DOHH2 (cell line): ENCODE measurements at regions not wholly inside any gene's neighbourhood (a gene's known extent, or its start where the extent isn't known, plus 50 kb on each side); places are given as distances from the start of the nearest gene placed in this dataset.

Source experiments
- H3F3A ChIP-seq: fragments of 200-600 bp; sonication (generic), shearing (Covaris generic); 2 replicates; pipeline ENCODE4 v1.6.0; 2016; ENCODE audit warnings: antibody characterized with exemption, mild to moderate bottlenecking; ENCODE audit not compliant: control insufficient read depth, insufficient read depth
- H3K27ac ChIP-seq: fragments of 200-600 bp; sonication (generic); 2 replicates; pipeline ENCODE4 v1.5.1; 2014; ENCODE audit warnings: low read depth, mild to moderate bottlenecking, low read length, moderate library complexity
- H3K27me3 ChIP-seq: fragments of 200-600 bp; sonication (generic); 2 replicates; pipeline ENCODE4 v1.6.1; 2014; ENCODE audit warnings: mild to moderate bottlenecking, low read length, mixed read lengths; ENCODE audit not compliant: control insufficient read depth
- H3K36me3 ChIP-seq: fragments of 200-600 bp; sonication (generic); 2 replicates; pipeline ENCODE4 v1.6.1; 2014; ENCODE audit warnings: mild to moderate bottlenecking, low read length, moderate library complexity, mixed read lengths; ENCODE audit not compliant: control insufficient read depth
- H3K4me1 ChIP-seq: fragments of 200-600 bp; sonication (generic); 2 replicates; pipeline ENCODE4 v1.6.1; 2014; ENCODE audit warnings: mild to moderate bottlenecking, low read length, mixed read lengths; ENCODE audit not compliant: control insufficient read depth
- H3K4me2 ChIP-seq: fragments of 200-600 bp; sonication (generic); 2 replicates; pipeline ENCODE4 v1.6.0; 2014; ENCODE audit warnings: mild to moderate bottlenecking, low read length, moderate library complexity
- H3K4me3 ChIP-seq: fragments of 200-600 bp; sonication (generic); 2 replicates; pipeline ENCODE4 v1.5.1; 2014; ENCODE audit warnings: mild to moderate bottlenecking, low read length, mixed read lengths
- H3K79me2 ChIP-seq: fragments of 200-600 bp; sonication (generic); 2 replicates; pipeline ENCODE4 v1.6.1; 2014; ENCODE audit warnings: mild to moderate bottlenecking, low read length, mixed read lengths; ENCODE audit not compliant: control insufficient read depth
- H3K9me2 ChIP-seq: fragments of 200-600 bp; sonication (generic); replicated peaks from 2 replicates; pipeline ENCODE4 v1.6.1; 2014; ENCODE audit warnings: mild to moderate bottlenecking, low read length, mixed read lengths; ENCODE audit not compliant: control insufficient read depth
- H3K9me3 ChIP-seq: fragments of 200-600 bp; sonication (generic); 2 replicates; pipeline ENCODE4 v1.6.1; 2014; ENCODE audit warnings: antibody characterized with exemption, low read length, mixed read lengths; ENCODE audit not compliant: control insufficient read depth, insufficient read depth
- H4K20me1 ChIP-seq: fragments of 200-600 bp; sonication (generic); 2 replicates; pipeline ENCODE4 v1.6.0; 2014; ENCODE audit warnings: low read depth, mild to moderate bottlenecking, antibody characterized with exemption, low read length, moderate library complexity; ENCODE audit not compliant: control insufficient read depth, insufficient read depth
- EZH2phosphoT487 ChIP-seq: fragments of 200-600 bp; sonication (generic); IDR thresholded peaks from 2 replicates; pipeline ENCODE4 v1.6.1; 2017; ENCODE audit warnings: borderline replicate concordance, mild to moderate bottlenecking, antibody characterized with exemption, low read length, moderate library complexity, mixed read lengths
- TF ChIP-seq, protein P1 (sequence below): fragments of 200-600 bp; sonication (generic); IDR thresholded peaks from one replicate; pipeline ENCODE4 v1.5.1; 2014; ENCODE audit warnings: antibody characterized with exemption, mild to moderate bottlenecking, low read depth, low read length; ENCODE audit not compliant: poor library complexity, severe bottlenecking

DNA sequence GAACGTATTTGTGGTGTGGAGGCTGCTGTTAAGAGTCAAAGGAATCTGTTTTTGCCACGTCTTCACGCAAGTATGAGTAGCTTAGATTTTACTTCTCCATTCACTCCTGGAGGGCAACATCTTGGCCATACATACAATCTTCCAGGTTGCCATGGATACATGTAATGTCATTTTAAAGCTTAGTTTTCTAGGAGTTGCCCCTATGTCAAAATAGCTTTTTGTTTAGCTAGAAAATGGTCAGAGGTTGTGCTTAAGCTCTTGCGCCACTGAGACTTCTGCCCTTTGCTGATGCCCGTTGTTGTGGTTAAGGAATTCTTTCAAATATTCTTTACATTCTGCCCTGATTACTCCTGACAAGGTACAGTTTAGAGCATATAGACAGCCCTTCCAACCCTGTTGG lies 245.4 kb upstream of the TFPI start:
- TF ChIP-seq, protein P1, sequence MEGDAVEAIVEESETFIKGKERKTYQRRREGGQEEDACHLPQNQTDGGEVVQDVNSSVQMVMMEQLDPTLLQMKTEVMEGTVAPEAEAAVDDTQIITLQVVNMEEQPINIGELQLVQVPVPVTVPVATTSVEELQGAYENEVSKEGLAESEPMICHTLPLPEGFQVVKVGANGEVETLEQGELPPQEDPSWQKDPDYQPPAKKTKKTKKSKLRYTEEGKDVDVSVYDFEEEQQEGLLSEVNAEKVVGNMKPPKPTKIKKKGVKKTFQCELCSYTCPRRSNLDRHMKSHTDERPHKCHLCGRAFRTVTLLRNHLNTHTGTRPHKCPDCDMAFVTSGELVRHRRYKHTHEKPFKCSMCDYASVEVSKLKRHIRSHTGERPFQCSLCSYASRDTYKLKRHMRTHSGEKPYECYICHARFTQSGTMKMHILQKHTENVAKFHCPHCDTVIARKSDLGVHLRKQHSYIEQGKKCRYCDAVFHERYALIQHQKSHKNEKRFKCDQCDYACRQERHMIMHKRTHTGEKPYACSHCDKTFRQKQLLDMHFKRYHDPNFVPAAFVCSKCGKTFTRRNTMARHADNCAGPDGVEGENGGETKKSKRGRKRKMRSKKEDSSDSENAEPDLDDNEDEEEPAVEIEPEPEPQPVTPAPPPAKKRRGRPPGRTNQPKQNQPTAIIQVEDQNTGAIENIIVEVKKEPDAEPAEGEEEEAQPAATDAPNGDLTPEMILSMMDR, result no peak
- TF ChIP-seq EZH2phosphoT487, result no peak
- Histone ChIP-seq H4K20me1 (no peaks in the 10 kb centered on the region), H3K4me3 (no peak overlapping the region), H3K9me2 (no peaks in the 10 kb centered on the region), H3K4me2 (no peak overlapping the region), H3K9me3 (no peaks in the 10 kb centered on the region), H3F3A (no peaks in the 10 kb centered on the region), H3K27ac (no peak overlapping the region), H3K36me3 (no peaks in the 10 kb centered on the region), H3K4me1 (no peaks in the 10 kb centered on the region), H3K27me3 (no peaks in the 10 kb centered on the region), H3K79me2 (no peaks in the 10 kb centered on the region)

DNA sequence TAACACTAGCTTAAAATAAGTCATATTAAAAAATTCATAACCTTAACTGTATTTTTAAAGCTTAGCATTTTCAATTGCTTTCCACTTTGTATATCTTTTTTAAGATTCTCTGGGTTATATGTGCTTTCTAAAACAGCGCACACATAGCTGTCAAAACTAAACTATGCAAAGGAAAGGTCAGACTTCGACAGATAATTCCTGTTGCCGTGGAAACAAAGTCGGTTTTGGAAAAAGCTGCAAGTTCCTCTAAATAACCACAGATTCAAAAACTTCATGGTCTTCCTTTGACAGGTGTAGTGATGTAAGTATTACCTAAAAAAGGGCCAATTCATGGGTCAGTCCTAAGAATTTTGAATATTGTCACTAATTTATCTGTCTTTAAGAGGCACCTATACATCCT lies 249.6 kb upstream of the TFPI start:
- Histone ChIP-seq H3K4me3 (no peak overlapping the region), H3K79me2 (no peaks in the 10 kb centered on the region), H3K4me1 (no peaks in the 10 kb centered on the region), H3K9me2 (no peaks in the 10 kb centered on the region), H3K4me2 (no peak overlapping the region), H3F3A (no peaks in the 10 kb centered on the region), H3K9me3 (no peaks in the 10 kb centered on the region), H4K20me1 (no peaks in the 10 kb centered on the region), H3K27ac (no peak overlapping the region), H3K36me3 (no peaks in the 10 kb centered on the region), H3K27me3 (no peaks in the 10 kb centered on the region)
- TF ChIP-seq EZH2phosphoT487, result no peak
- TF ChIP-seq, protein P1, result no peak

DNA sequence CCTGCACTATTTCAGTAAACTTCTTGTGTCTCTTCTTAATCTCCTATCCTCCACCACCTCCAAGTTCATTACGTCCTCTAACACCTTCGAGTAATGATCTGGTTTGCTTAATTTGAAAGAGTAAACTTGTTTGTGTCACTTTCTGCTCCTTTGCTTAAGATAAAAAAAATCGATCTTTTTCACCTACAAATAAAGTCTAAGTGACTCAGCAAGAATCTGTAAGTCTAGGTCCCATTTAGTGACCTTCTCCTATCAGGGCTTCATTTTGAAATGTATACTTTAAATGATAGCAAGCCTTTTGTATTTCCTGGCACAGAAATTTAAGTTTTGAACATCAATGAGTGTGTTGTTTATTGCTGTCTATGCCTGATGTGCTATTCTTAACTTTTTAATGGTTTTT lies 260.9 kb upstream of the TFPI start:
- no peaks in the 10 kb centered on the region for H3F3A ChIP-seq
- peaks cover 4% of the 10 kb centered on the region; the same call in 1 of the 2 replicates for H3K9me3 ChIP-seq
- no peaks in the 10 kb centered on the region for H4K20me1 ChIP-seq
- H3K79me2 ChIP-seq, result no peaks in the 10 kb centered on the region
- no peaks in the 10 kb centered on the region for H3K4me1 ChIP-seq
- H3K4me3 ChIP-seq, result no peak overlapping the region
- no peak overlapping the region for H3K4me2 ChIP-seq
- H3K27me3 ChIP-seq, result no peaks in the 10 kb centered on the region
- no peaks in the 10 kb centered on the region for H3K36me3 ChIP-seq
- no peak for TF ChIP-seq EZH2phosphoT487
- TF ChIP-seq, protein P1, result no peak
- no peaks in the 10 kb centered on the region for H3K9me2 ChIP-seq
- H3K27ac ChIP-seq, result no peak overlapping the region

DNA sequence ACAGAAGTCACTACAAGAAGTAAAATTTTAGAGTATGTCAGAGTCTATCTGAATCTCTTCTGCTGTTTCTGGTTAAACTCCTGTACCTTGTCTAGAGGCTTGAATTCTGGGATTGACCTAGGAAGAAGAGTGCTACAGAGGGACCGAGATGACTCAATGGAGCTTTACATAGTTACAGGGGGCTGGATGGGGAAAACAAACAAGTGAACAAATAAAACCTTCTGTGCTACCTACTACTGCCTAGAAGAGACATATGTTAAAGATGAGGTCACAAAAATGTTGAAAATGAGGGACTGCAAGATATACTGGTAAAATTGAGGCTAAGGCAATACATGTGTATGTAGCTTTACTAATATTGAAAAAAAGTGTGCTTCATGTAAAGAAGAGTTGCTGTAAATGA lies 265.4 kb upstream of the TFPI start:
- no peak overlapping the region for H3K4me2 ChIP-seq

More for the DNA sequence above, 265.4 kb upstream of the TFPI start:
- no peak for TF ChIP-seq EZH2phosphoT487
- TF ChIP-seq, protein P1, result no peak
- Histone ChIP-seq H3K4me3 (no peak overlapping the region), H3K27ac (no peak overlapping the region), H3K9me2 (no peaks in the 10 kb centered on the region), H4K20me1 (no peaks in the 10 kb centered on the region), H3K27me3 (no peaks in the 10 kb centered on the region), H3K9me3 (peaks cover 4% of the 10 kb centered on the region; the same call in 1 of the 2 replicates), H3K79me2 (no peaks in the 10 kb centered on the region), H3K4me1 (no peaks in the 10 kb centered on the region), H3K36me3 (no peaks in the 10 kb centered on the region), H3F3A (no peaks in the 10 kb centered on the region)
